ENCODE measurements at regions not wholly inside any gene's neighbourhood (a gene's known extent, or its start where the extent isn't known, plus 50 kb on each side); places are given as distances from the start of the nearest gene placed in this dataset.

- Histone ChIP-seq H3K18ac (ENCODE audit: extremely low read depth, low read length) (no peak overlapping the region), H3K56ac (replicated peaks; ENCODE audit: insufficient read length, low read depth, low read length) (no peak overlapping the region), H2BK12ac (ENCODE audit: low read depth, low read length) (no peak overlapping the region), H4K91ac (replicated peaks; ENCODE audit: insufficient read length, low read length) (no peak overlapping the region), H2BK15ac (ENCODE audit: low read length) (no peak overlapping the region), H3K23ac (ENCODE audit: insufficient read length) (no peak overlapping the region), H3K4ac (replicated peaks; ENCODE audit: insufficient read length, low read depth, low read length) (no peak overlapping the region), H3K27me3 (replicated peaks in 1 of 4; ENCODE audit: control insufficient read depth in 3 of 4, extremely low read depth in 1 of 4, insufficient read depth in 3 of 4, low read length in 3 of 4) (no peaks in the 10 kb centered on the region), H3K23me2 (ENCODE audit: low read depth, low read length) (no peaks in the 10 kb centered on the region), H3K9me3 (ENCODE audit: insufficient read depth in 2 of 2, low read depth in 1 of 2, low read length in 1 of 2) (no peaks in the 10 kb centered on the region), H2AK5ac (ENCODE audit: low read depth, low read length) (no peak overlapping the region), H3K79me1 (ENCODE audit: low read depth, low read length) (no peaks in the 10 kb centered on the region), H2BK5ac (ENCODE audit: low read depth, low read length) (no peak overlapping the region), H3K9ac (replicated peaks in 1 of 4; ENCODE audit: extremely low read depth in 1 of 4, low read depth in 3 of 4, low read length in 3 of 4) (no peak overlapping the region), H2BK120ac (replicated peaks; ENCODE audit: low read depth, low read length) (no peak overlapping the region), H4K5ac (ENCODE audit: insufficient read length, low read depth, low read length) (no peak overlapping the region), H3K4me3 (ENCODE audit: extremely low read depth in 1 of 4, insufficient read depth in 2 of 4, low read depth in 3 of 4, low read length in 4 of 4) (no peak overlapping the region), H3K14ac (ENCODE audit: insufficient read length) (no peak overlapping the region), H4K20me1 (replicated peaks in 1 of 2; ENCODE audit: control insufficient read depth in 1 of 2, insufficient read depth in 2 of 2, low read length in 2 of 2) (no peaks in the 10 kb centered on the region), H4K8ac (ENCODE audit: extremely low read depth, insufficient read depth, low read length) (no peak overlapping the region), H3K4me1 (replicated peaks in 1 of 4; ENCODE audit: control insufficient read depth in 3 of 4, insufficient read depth in 4 of 4, low read length in 3 of 4) (no peaks in the 10 kb centered on the region), H2AFZ (ENCODE audit: low read length) (no peak overlapping the region), H3K27ac (ENCODE audit: low read depth, low read length) (no peak overlapping the region), H3K36me3 (ENCODE audit: control insufficient read depth in 2 of 4, insufficient read depth in 4 of 4, low read length in 3 of 4) (no peaks in the 10 kb centered on the region), H3K4me2 (ENCODE audit: insufficient read depth in 1 of 2, low read depth in 2 of 2, low read length in 2 of 2) (no peak overlapping the region), H3K79me2 (ENCODE audit: control insufficient read depth in 1 of 2, insufficient read depth in 2 of 2, low read length in 2 of 2) (no peaks in the 10 kb centered on the region), H2BK20ac (ENCODE audit: low read length) (no peak overlapping the region)
- FAIRE-seq (no peak), DNase-seq (ENCODE audit: low read depth in 1 of 2, low spot score in 2 of 2) (no peak)
- 87% methylated on average over 9 of the region's 9 CpGs; no CpG with 5 or more reads in 1 of the 2 experiments for WGBS, 2 experiments (ENCODE audit: extremely low coverage in 1 of 2, insufficient coverage in 1 of 2, insufficient read length in 1 of 2, insufficient replicate concordance in 2 of 2, low coverage in 1 of 2, low lambda C conversion rate in 2 of 2, missing lambda C conversion rate in 1 of 2)
- TF ChIP-seq POLR2AphosphoS5 (IDR thresholded peaks at IDR 0.05; ENCODE audit: low read depth, low read length) (no peak), MAX (IDR thresholded peaks at IDR 0.05) (no peak), SIN3A (conservative IDR thresholded peaks at IDR 0.05 in 1 of 2, IDR thresholded peaks at IDR 0.05 in 1 of 2; ENCODE audit: low read depth in 1 of 2, low read length in 2 of 2) (no peak), YY1 (IDR thresholded peaks at IDR 0.05; ENCODE audit: low read depth, low read length) (no peak), TEAD4 (IDR thresholded peaks at IDR 0.05; ENCODE audit: low read depth, low read length) (no peak), E2F6 (IDR thresholded peaks at IDR 0.05) (no peak), MAFK (IDR thresholded peaks at IDR 0.05; ENCODE audit: low read depth, low read length) (no peak), NANOG (IDR thresholded peaks at IDR 0.05; ENCODE audit: insufficient read depth, low read depth, low read length, poor library complexity, severe bottlenecking) (no peak), TAF7 (optimal IDR thresholded peaks at IDR 0.05; ENCODE audit: borderline replicate concordance, low read depth, low read length) (no peak), SP2 (IDR thresholded peaks at IDR 0.05; ENCODE audit: low read length) (no peak), SIRT6 (IDR thresholded peaks at IDR 0.05; ENCODE audit: low read length) (no peak)
- POLR2A ChIA-PET (ENCODE audit: partially characterized antibody) = no interaction called here
- CTCF ChIA-PET (ENCODE audit: partially characterized antibody) = interaction anchor here (0.9 kb wide), 1 partner anchor 12 kb away, joined by 3 read pairs; no protein-coding TSS in a partner anchor
Observed at GRCh38 chr15:95295363-95295762, 1035.1 kb upstream of the NR2F2 start.

Measured in H1 (cell line).